ENCODE measurements at regions not wholly inside any gene's neighbourhood (a gene's known extent, or its start where the extent isn't known, plus 50 kb on each side); places are given as distances from the start of the nearest gene placed in this dataset.
A peak's percentile ranks its signal among the peaks of the same experiment; 100 is the strongest.

GRCh38 chr6:14732844-14733757, 512.8 kb upstream of the JARID2 start:
- H3K27me3 Mint-ChIP-seq (ENCODE audit: unreplicated experiment) = no peaks in the 10 kb centered on the region
- TF ChIP-seq, protein P1, sequence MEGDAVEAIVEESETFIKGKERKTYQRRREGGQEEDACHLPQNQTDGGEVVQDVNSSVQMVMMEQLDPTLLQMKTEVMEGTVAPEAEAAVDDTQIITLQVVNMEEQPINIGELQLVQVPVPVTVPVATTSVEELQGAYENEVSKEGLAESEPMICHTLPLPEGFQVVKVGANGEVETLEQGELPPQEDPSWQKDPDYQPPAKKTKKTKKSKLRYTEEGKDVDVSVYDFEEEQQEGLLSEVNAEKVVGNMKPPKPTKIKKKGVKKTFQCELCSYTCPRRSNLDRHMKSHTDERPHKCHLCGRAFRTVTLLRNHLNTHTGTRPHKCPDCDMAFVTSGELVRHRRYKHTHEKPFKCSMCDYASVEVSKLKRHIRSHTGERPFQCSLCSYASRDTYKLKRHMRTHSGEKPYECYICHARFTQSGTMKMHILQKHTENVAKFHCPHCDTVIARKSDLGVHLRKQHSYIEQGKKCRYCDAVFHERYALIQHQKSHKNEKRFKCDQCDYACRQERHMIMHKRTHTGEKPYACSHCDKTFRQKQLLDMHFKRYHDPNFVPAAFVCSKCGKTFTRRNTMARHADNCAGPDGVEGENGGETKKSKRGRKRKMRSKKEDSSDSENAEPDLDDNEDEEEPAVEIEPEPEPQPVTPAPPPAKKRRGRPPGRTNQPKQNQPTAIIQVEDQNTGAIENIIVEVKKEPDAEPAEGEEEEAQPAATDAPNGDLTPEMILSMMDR (IDR thresholded peaks at IDR 0.05) = no peak
- H3K4me1 Mint-ChIP-seq (ENCODE audit: unreplicated experiment) = peaks cover 19% of the 10 kb centered on the region
- no peaks in the 10 kb centered on the region for H3K9me3 Mint-ChIP-seq (ENCODE audit: unreplicated experiment)
- no peaks in the 10 kb centered on the region for H3K36me3 Mint-ChIP-seq (ENCODE audit: unreplicated experiment)
- H3K27ac Mint-ChIP-seq (ENCODE audit: unreplicated experiment) = no peak overlapping the region
- H3K4me3 Mint-ChIP-seq (ENCODE audit: unreplicated experiment) = no peak overlapping the region
- DNase-seq (ENCODE audit: extremely low spot score, unreplicated experiment) = no peak

- Mint-ChIP-seq H3K4me1 (ENCODE audit: unreplicated experiment) (peaks cover 25% of the 10 kb centered on the region), H3K27ac (ENCODE audit: unreplicated experiment) (peak overlapping the region; percentile 51), H3K4me3 (ENCODE audit: unreplicated experiment) (no peak overlapping the region), H3K36me3 (ENCODE audit: unreplicated experiment) (no peaks in the 10 kb centered on the region), H3K9me3 (ENCODE audit: unreplicated experiment) (no peaks in the 10 kb centered on the region), H3K27me3 (ENCODE audit: unreplicated experiment) (no peaks in the 10 kb centered on the region)
- DNase-seq (ENCODE audit: extremely low spot score, unreplicated experiment) = no peak
- TF ChIP-seq, protein P1 (IDR thresholded peaks at IDR 0.05) = no peak
Observed at GRCh38 chr6:14734052-14734415, 511.8 kb upstream of the JARID2 start.

DNA sequence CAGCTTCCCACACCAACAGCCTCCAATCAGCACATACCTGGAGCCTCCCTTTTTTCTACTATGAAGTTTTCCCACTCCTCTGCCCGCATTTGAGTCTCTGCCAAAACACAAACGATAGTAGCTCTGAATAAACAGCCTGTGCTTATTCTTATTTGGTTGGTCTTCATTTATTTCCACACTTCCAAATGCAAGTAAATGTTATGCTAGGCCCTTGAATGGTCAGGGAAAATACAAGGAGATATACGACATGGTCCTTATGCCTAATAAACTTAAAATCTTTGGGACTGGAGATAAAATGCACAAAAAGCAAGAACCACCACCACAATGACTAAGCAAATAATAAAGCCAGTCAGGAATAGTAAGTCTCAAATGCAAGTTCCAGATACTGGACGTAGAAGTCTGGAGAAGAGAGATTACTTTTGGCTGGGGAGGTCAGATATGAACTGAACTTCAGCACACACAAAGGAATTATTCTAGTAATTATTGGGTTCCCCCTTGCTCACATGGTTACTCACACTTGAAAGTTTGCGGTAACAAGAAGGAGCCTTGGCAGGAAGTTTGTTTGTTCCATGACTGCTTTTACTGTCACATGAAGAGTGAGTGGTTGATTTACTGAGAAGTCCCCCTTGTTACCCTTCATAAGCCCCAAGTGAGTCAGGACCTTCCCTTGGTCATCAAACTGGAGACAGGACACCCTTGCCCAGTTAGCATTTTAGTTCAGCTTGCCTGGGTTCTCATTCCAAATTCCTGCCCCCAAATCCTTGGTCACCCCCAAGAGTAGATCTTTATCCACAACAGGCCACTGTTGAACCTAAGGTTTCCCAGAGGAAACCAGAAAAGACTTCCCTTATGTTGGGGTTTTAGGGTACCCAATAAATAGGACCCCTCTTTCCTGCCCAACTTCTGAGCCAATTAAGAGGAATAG, 511.2 kb upstream of the JARID2 start:
- Mint-ChIP-seq H3K9me3 (ENCODE audit: unreplicated experiment) (no peaks in the 10 kb centered on the region), H3K4me3 (ENCODE audit: unreplicated experiment) (no peak overlapping the region), H3K27me3 (ENCODE audit: unreplicated experiment) (no peaks in the 10 kb centered on the region), H3K4me1 (ENCODE audit: unreplicated experiment) (peaks cover 32% of the 10 kb centered on the region), H3K36me3 (ENCODE audit: unreplicated experiment) (no peaks in the 10 kb centered on the region), H3K27ac (ENCODE audit: unreplicated experiment) (no peak overlapping the region)
- DNase-seq (ENCODE audit: extremely low spot score, unreplicated experiment) = no peak
- TF ChIP-seq, protein P1 (IDR thresholded peaks at IDR 0.05) = no peak

DNA sequence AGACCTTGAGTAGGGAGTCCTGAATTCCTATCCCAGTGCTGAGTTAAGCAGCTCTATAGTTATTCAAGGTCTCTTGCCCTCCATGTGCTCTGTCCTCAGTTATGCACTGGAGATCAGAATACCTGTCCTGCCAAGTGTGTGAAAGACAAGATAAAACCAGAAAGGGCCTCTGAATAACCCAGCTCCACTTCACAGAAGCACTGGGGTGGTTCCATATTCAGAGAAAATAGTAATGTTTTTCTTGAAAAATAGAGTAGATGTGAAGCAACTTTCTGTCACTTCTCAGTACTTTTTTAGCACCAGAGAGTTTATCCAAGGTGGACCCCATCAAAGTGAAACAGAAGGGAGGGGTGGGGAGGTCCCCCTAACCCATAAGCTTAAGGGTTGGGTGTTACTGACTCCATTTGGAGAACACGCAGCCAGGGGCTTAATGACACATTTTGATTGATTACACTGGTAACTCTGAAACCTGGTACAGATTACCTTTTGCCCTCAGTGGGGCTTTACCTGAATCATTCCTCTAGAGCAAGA, 509.8 kb upstream of the JARID2 start:
- Mint-ChIP-seq H3K36me3 (ENCODE audit: unreplicated experiment) (no peaks in the 10 kb centered on the region), H3K9me3 (ENCODE audit: unreplicated experiment) (peaks cover 3% of the 10 kb centered on the region), H3K27ac (ENCODE audit: unreplicated experiment) (no peak overlapping the region), H3K4me3 (ENCODE audit: unreplicated experiment) (no peak overlapping the region), H3K27me3 (ENCODE audit: unreplicated experiment) (no peaks in the 10 kb centered on the region), H3K4me1 (ENCODE audit: unreplicated experiment) (peaks cover 35% of the 10 kb centered on the region)
- TF ChIP-seq, protein P1 (IDR thresholded peaks at IDR 0.05) = no peak
- no peak for DNase-seq (ENCODE audit: extremely low spot score, unreplicated experiment)

All from osteocyte (in vitro differentiated cells).